ENCODE measurements at regions not wholly inside any gene's neighbourhood (a gene's known extent, or its start where the extent isn't known, plus 50 kb on each side); places are given as distances from the start of the nearest gene placed in this dataset.

GRCh38 chr2:146212602-146213001 is 1632.2 kb upstream of the ACVR2A start (continued):
- TF ChIP-seq ZNF462 (CRISPR knock-in tag; IDR thresholded peaks at IDR 0.05) (no peak), ETS1 (IDR thresholded peaks at IDR 0.05) (no peak), CREB1 (CRISPR knock-in tag; IDR thresholded peaks at IDR 0.05; ENCODE audit: low read depth) (no peak)

- Mint-ChIP-seq H3K9me3 (peaks cover 4% of the 10 kb centered on the region), H3K27ac (no peak overlapping the region), H3K27me3 (ENCODE audit: insufficient read depth, low read depth, poor library complexity) (no peaks in the 10 kb centered on the region), H3K4me3 (no peak overlapping the region), H3K36me3 (ENCODE audit: low read depth) (peaks cover 4% of the 10 kb centered on the region; the same call in 2 of the 3 replicates), H3K4me1 (no peaks in the 10 kb centered on the region)
- Histone ChIP-seq H3K36me3 (ENCODE audit: insufficient read depth) (no peaks in the 10 kb centered on the region), H4K20me1 (replicated peaks; ENCODE audit: insufficient read depth) (no peaks in the 10 kb centered on the region), H2AFZ (no peak overlapping the region), H3K4me2 (no peak overlapping the region), H3K4me1 (ENCODE audit: insufficient read depth) (no peaks in the 10 kb centered on the region), H3K4me3 (no peak overlapping the region), H3F3A (replicated peaks; ENCODE audit: low read depth) (no peaks in the 10 kb centered on the region), H3K9me2 (ENCODE audit: insufficient read depth) (no peaks in the 10 kb centered on the region), H3K27ac (ENCODE audit: low read depth) (no peak overlapping the region), H3K79me2 (replicated peaks; ENCODE audit: insufficient read depth) (no peaks in the 10 kb centered on the region), H3K27me3 (ENCODE audit: insufficient read depth) (no peaks in the 10 kb centered on the region)
- DNase-seq (ENCODE audit: low spot score) (no peak), ATAC-seq (no peak)
- TF ChIP-seq NANOG (IDR thresholded peaks at IDR 0.05; ENCODE audit: borderline replicate concordance) (no peak), ZNF462 (CRISPR knock-in tag; IDR thresholded peaks at IDR 0.05) (no peak), REST (IDR thresholded peaks at IDR 0.05; ENCODE audit: unreplicated experiment) (no peak)
Observed at GRCh38 chr2:146209842-146210275, 1635.0 kb upstream of the ACVR2A start.

Data from GM23338 (cell line).